Activated T-cell treated with anti-CD3 and anti-CD28 coated beads, Interleukin-2, amount 50 U/mL, for 24 hours (primary cell): ENCODE measurements at regions not wholly inside any gene's neighbourhood (a gene's known extent, or its start where the extent isn't known, plus 50 kb on each side); places are given as distances from the start of the nearest gene placed in this dataset.

ENCODE experiments used
- DNase-seq: peaks from one replicate; pipeline ENCODE4 v3.0.0-alpha.2; 2020
- H3K27ac Mint-ChIP-seq: 2 replicates; pipeline ENCODE4 v1.8.0; 2020; ENCODE audit warnings: mild to moderate bottlenecking, mixed read lengths
- H3K27me3 Mint-ChIP-seq: 2 replicates; pipeline ENCODE4 v1.8.0; 2020; ENCODE audit warnings: mixed read lengths
- H3K36me3 Mint-ChIP-seq: 2 replicates; pipeline ENCODE4 v1.8.0; 2020; ENCODE audit warnings: low read depth, mixed read lengths
- H3K4me1 Mint-ChIP-seq: 2 replicates; pipeline ENCODE4 v1.8.0; 2020; ENCODE audit warnings: low read depth, mixed read lengths
- H3K4me3 Mint-ChIP-seq: 2 replicates; pipeline ENCODE4 v1.8.0; 2020; ENCODE audit warnings: mild to moderate bottlenecking, moderate library complexity, mixed read lengths
- H3K9me3 Mint-ChIP-seq: 2 replicates; pipeline ENCODE4 v1.8.0; 2020; ENCODE audit warnings: mixed read lengths

GRCh38 chr1:189921613-189922012, 556.1 kb downstream of the BRINP3 start:
- H3K4me1 Mint-ChIP-seq, result no peaks in the 10 kb centered on the region
- no peaks in the 10 kb centered on the region for H3K36me3 Mint-ChIP-seq
- DNase-seq, result no peak
- peaks cover 25% of the 10 kb centered on the region for H3K9me3 Mint-ChIP-seq
- H3K27me3 Mint-ChIP-seq, result no peaks in the 10 kb centered on the region
- no peak overlapping the region for H3K27ac Mint-ChIP-seq
- H3K4me3 Mint-ChIP-seq, result no peak overlapping the region

DNA sequence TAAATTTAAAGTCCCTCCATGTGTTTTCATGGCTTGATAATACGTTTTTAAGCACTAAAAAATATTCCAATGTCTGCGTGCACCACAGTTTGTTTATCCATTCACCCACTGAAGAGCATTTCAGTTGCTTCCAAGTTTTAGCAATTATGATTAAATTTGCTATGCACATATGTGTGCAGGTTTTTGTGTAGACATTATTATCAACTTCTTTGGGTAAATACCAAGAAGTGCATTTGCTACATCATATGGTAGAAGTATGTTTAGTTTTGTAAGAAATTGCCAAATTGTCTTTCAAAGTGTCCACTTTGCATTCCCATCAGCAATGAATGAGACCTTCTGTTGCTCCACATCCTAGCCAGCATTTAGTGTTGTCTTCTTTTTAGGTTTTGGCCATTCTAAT, 550.0 kb downstream of the BRINP3 start:
- DNase-seq, result no peak
- H3K4me3 Mint-ChIP-seq, result no peak overlapping the region
- no peaks in the 10 kb centered on the region for H3K36me3 Mint-ChIP-seq
- H3K27ac Mint-ChIP-seq, result no peak overlapping the region
- H3K27me3 Mint-ChIP-seq, result no peaks in the 10 kb centered on the region
- H3K4me1 Mint-ChIP-seq, result no peaks in the 10 kb centered on the region
- H3K9me3 Mint-ChIP-seq, result peaks cover 23% of the 10 kb centered on the region

GRCh38 chr1:189929501-189930099, 548.1 kb downstream of the BRINP3 start:
- DNase-seq, result no peak
- Mint-ChIP-seq H3K27me3 (no peaks in the 10 kb centered on the region), H3K4me1 (no peaks in the 10 kb centered on the region), H3K27ac (no peak overlapping the region), H3K36me3 (no peaks in the 10 kb centered on the region), H3K4me3 (no peak overlapping the region), H3K9me3 (peaks cover 17% of the 10 kb centered on the region)

DNA sequence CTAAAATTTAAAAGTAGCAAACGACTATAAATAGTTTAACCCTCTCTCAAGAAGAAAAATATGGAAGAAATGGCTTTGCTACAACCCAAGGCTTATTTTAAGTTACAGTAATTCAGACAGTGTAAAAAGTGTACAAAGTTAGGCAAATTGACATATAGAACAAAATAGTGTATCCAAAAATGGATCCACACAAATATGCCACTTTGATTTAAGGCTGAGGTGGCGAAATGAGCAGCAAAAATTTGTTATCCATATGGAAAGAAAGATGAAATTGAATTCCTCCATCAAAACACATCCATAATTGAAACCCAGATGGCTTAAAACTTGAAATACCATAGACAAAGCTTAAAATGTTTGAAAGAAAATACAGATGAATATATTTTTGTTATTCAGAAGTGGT, 540.8 kb downstream of the BRINP3 start:
- no peak for DNase-seq
- Mint-ChIP-seq H3K9me3 (peaks cover 9% of the 10 kb centered on the region), H3K27me3 (no peaks in the 10 kb centered on the region), H3K4me3 (no peak overlapping the region), H3K4me1 (no peaks in the 10 kb centered on the region), H3K36me3 (no peaks in the 10 kb centered on the region), H3K27ac (no peak overlapping the region)

- H3K36me3 Mint-ChIP-seq, result no peaks in the 10 kb centered on the region
- no peak overlapping the region for H3K27ac Mint-ChIP-seq
- peaks cover 6% of the 10 kb centered on the region for H3K9me3 Mint-ChIP-seq
- no peak overlapping the region for H3K4me3 Mint-ChIP-seq
- DNase-seq, result no peak
- no peaks in the 10 kb centered on the region for H3K4me1 Mint-ChIP-seq
- no peaks in the 10 kb centered on the region for H3K27me3 Mint-ChIP-seq
These were observed 537.7 kb downstream of the BRINP3 start for GRCh38 chr1:189939967-189940366.

DNA sequence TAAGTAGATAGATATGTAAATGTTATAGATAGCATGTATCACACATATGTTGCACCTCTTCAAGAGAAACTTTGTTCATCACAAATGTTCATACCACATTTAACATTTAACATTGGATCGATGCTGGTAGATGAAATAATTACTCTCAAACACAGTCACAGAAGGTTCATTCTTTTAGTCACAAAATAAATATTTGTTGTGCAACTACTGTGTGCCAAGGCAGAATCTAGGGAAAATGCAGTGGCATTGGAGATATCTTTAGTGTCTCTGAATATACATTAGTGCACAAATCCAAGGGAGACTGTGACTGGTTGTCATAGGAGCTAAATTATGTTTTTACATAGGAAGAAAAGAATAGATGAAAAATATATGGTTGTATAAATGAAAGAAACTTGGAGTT, 535.7 kb downstream of the BRINP3 start:
- no peak for DNase-seq
- H3K4me1 Mint-ChIP-seq, result no peaks in the 10 kb centered on the region
- no peaks in the 10 kb centered on the region for H3K27me3 Mint-ChIP-seq
- peaks cover 9% of the 10 kb centered on the region for H3K9me3 Mint-ChIP-seq
- H3K36me3 Mint-ChIP-seq, result no peaks in the 10 kb centered on the region
- no peak overlapping the region for H3K27ac Mint-ChIP-seq
- no peak overlapping the region for H3K4me3 Mint-ChIP-seq

- H3K4me3 Mint-ChIP-seq, result no peak overlapping the region
- H3K9me3 Mint-ChIP-seq, result peaks cover 5% of the 10 kb centered on the region
- DNase-seq, result no peak
- no peaks in the 10 kb centered on the region for H3K4me1 Mint-ChIP-seq
- no peak overlapping the region for H3K27ac Mint-ChIP-seq
- no peaks in the 10 kb centered on the region for H3K36me3 Mint-ChIP-seq
- no peaks in the 10 kb centered on the region for H3K27me3 Mint-ChIP-seq
These were observed 518.9 kb downstream of the BRINP3 start for GRCh38 chr1:189958756-189959155.

GRCh38 chr1:189960769-189961168, 516.9 kb downstream of the BRINP3 start:
- no peak for DNase-seq
- H3K4me1 Mint-ChIP-seq, result no peaks in the 10 kb centered on the region
- H3K9me3 Mint-ChIP-seq, result peaks cover 6% of the 10 kb centered on the region
- no peaks in the 10 kb centered on the region for H3K27me3 Mint-ChIP-seq
- H3K27ac Mint-ChIP-seq, result no peak overlapping the region
- no peaks in the 10 kb centered on the region for H3K36me3 Mint-ChIP-seq
- H3K4me3 Mint-ChIP-seq, result no peak overlapping the region

DNA sequence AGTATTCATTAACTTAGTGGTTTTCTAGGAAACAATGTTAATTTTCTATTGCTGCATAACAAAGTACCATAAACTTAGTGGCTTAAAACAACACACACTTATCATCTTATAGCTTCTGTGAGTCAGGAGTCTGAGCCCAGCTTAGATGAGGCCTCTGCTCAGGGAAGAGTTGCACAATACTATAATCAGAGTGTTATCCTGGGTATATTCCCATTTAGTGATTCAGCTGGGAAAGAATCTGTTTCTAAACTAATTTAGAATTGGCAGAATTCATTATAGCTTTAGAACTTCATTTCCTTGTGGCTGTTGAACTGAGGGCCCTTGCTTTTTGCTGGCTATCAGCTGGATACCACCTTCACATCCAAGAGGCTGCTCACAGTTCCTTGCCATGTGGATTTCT, 515.5 kb downstream of the BRINP3 start:
- no peak overlapping the region for H3K27ac Mint-ChIP-seq
- no peak for DNase-seq
- H3K9me3 Mint-ChIP-seq, result peaks cover 7% of the 10 kb centered on the region
- H3K27me3 Mint-ChIP-seq, result no peaks in the 10 kb centered on the region
- H3K36me3 Mint-ChIP-seq, result no peaks in the 10 kb centered on the region
- no peak overlapping the region for H3K4me3 Mint-ChIP-seq
- H3K4me1 Mint-ChIP-seq, result no peaks in the 10 kb centered on the region

DNA sequence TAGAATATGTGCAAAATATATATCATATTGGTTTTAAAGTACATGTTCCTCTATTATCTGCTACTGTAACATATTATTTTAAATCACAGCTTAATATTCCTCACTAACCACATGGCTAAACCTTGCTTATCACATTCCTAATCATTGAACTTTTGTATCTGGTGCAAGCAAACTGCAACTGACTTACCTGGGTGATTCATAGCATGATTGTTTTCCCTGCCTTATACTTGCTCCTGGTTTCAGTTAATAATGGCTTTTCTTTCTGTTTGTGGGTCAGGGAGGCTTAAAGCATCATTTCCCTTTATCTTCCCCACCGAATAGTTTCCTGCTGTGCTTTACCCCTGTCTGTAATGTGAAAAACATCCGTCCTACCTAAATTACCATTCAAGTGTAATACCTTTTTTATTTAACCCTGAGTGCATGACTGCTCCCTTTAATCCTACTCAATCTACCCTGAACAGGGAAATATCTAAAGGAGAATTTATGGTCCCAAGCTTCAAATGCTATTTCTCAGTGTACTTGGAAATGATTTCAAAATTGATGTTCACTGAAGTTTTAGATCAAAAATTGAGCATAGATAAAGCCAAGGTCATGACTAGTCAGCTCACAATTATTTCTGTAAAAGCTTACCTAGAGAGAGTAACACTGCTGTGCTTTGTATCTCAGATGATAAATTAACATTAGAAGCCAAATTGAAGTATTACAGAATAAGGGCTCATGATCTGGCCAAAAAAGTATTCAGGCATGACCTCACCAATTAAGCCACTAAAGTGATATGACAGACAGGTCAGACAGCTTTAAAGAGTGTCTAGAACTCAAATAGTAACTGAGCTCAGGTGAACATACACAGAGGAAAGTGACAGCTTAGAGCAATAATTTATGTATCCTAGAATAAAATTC, 507.1 kb downstream of the BRINP3 start:
- Mint-ChIP-seq H3K36me3 (no peaks in the 10 kb centered on the region), H3K27ac (no peak overlapping the region), H3K4me3 (no peak overlapping the region), H3K9me3 (peaks cover 16% of the 10 kb centered on the region), H3K4me1 (no peaks in the 10 kb centered on the region), H3K27me3 (no peaks in the 10 kb centered on the region)
- no peak for DNase-seq

DNA sequence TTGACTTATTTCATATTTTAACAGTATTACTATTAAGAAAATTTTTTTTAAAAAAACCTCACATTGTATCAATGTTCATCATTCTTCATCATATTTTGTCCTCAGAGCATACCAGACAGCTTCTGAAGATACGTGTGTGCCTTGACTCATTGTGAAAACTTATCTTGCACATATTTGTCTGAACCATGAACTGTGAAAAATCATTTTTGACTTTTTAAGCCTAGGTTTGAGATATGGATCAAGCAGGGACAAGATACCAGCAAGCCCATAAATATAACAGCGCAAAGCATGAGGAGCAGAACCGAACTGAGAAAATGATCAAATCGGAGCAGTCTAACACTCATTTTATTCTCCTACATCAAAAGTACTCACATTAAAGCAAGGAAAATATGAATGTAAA, 506.0 kb downstream of the BRINP3 start:
- Mint-ChIP-seq H3K27ac (no peak overlapping the region), H3K27me3 (no peaks in the 10 kb centered on the region), H3K9me3 (peaks cover 19% of the 10 kb centered on the region), H3K36me3 (no peaks in the 10 kb centered on the region), H3K4me3 (no peak overlapping the region), H3K4me1 (no peaks in the 10 kb centered on the region)
- DNase-seq, result no peak

DNA sequence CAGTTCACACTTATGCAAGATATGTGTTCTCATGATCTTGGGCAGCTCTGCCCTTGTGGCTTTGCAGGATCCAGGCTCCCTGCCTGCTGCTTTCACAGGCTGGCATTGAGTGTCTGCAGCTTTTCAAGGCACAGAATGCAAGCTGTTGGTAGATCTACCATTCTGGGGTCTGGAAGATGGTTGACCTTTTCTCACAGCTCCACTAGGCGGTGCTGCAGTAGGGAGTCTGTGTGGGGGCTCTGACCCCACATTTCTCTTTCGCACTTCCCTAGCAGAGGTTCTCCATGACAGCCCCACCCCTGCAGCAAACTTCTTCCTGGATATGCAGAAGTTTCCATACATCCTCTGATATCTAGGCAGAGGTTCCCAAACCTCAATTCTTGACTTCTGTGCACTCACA, 500.5 kb downstream of the BRINP3 start:
- no peak for DNase-seq
- H3K36me3 Mint-ChIP-seq, result no peaks in the 10 kb centered on the region
- no peaks in the 10 kb centered on the region for H3K27me3 Mint-ChIP-seq
- no peaks in the 10 kb centered on the region for H3K4me1 Mint-ChIP-seq
- H3K27ac Mint-ChIP-seq, result no peak overlapping the region
- H3K4me3 Mint-ChIP-seq, result no peak overlapping the region
- H3K9me3 Mint-ChIP-seq, result peaks cover 36% of the 10 kb centered on the region

DNA sequence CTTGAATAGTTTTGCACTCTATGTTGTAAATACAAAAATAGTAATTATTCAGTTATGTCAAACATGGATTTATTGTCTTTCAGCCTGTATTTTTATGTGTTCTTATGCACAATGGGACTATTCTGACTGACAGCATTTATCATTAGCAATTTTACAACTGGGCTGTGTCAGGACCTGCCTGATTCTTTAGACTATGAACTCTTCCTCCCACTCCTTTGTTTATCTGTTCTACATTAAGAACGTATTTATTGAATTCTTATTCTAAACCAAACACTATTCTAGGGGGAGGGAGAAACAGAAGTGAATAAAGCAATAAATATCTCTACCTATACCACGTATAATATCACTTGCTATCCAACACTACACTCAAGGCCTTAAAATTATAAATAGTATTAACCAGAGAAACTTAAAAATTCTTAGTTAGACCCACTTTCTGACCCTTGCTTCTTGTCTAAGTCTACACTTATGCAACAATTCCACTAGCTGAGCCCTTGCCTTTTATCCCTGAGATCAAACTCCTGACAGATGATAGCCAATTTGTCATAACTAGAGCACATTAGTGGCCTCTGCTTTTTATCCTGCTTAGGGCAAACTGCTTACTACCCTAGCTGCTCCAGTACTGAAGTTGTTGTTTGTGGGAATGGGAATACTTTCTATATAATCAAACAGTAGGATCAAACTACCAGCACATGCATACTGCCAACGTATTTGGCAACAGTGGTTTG, 494.3 kb downstream of the BRINP3 start:
- Mint-ChIP-seq H3K27me3 (no peaks in the 10 kb centered on the region), H3K4me3 (no peak overlapping the region), H3K9me3 (peaks cover 30% of the 10 kb centered on the region), H3K27ac (no peak overlapping the region), H3K36me3 (no peaks in the 10 kb centered on the region), H3K4me1 (no peaks in the 10 kb centered on the region)
- no peak for DNase-seq

- no peak overlapping the region for H3K27ac Mint-ChIP-seq
These were observed 491.1 kb downstream of the BRINP3 start for GRCh38 chr1:189986516-189986915.

GRCh38 chr1:189987509-189987908, 490.2 kb downstream of the BRINP3 start:
- peaks cover 26% of the 10 kb centered on the region for H3K9me3 Mint-ChIP-seq
- no peak for DNase-seq
- no peak overlapping the region for H3K27ac Mint-ChIP-seq
- H3K4me3 Mint-ChIP-seq, result no peak overlapping the region
- H3K36me3 Mint-ChIP-seq, result no peaks in the 10 kb centered on the region
- H3K4me1 Mint-ChIP-seq, result no peaks in the 10 kb centered on the region
- no peaks in the 10 kb centered on the region for H3K27me3 Mint-ChIP-seq

More at GRCh38 chr1:189986516-189986915, 491.1 kb downstream of the BRINP3 start:
- no peak overlapping the region for H3K4me3 Mint-ChIP-seq
- peaks cover 24% of the 10 kb centered on the region for H3K9me3 Mint-ChIP-seq
- H3K27me3 Mint-ChIP-seq, result no peaks in the 10 kb centered on the region
- H3K36me3 Mint-ChIP-seq, result no peaks in the 10 kb centered on the region
- no peaks in the 10 kb centered on the region for H3K4me1 Mint-ChIP-seq
- no peak for DNase-seq
